NB4 (cell line): ENCODE measurements at regions not wholly inside any gene's neighbourhood (a gene's known extent, or its start where the extent isn't known, plus 50 kb on each side); places are given as distances from the start of the nearest gene placed in this dataset.

Experiments used
- CTCF ChIP-seq: IDR thresholded peaks from one replicate; pipeline ENCODE4 v1.5.1; 2012; ENCODE audit warnings: low read depth, low read length
- MAX ChIP-seq: IDR thresholded peaks from 2 replicates; pipeline ENCODE4 v1.6.1; 2011; ENCODE audit warnings: low read depth, low read length
- MYC ChIP-seq: IDR thresholded peaks from 2 replicates; pipeline ENCODE4 v1.6.1; 2011; ENCODE audit warnings: low read depth, low read length
- POLR2A ChIP-seq: IDR thresholded peaks from 2 replicates; pipeline ENCODE4 v1.6.1; 2011; ENCODE audit warnings: mild to moderate bottlenecking; ENCODE audit not compliant: insufficient read length; ENCODE audit errors: extremely low read depth

GRCh38 chr18:75860166-75860565 lies 432.7 kb upstream of the SMIM21 start:
- TF ChIP-seq CTCF: no peak
- no peak for TF ChIP-seq MAX
- TF ChIP-seq POLR2A: no peak
- no peak for TF ChIP-seq MYC
